ENCODE measurements at regions not wholly inside any gene's neighbourhood (a gene's known extent, or its start where the extent isn't known, plus 50 kb on each side); places are given as distances from the start of the nearest gene placed in this dataset.

GRCh38 chr15:95883064-95883463 lies 447.4 kb upstream of the NR2F2 start:
- TF ChIP-seq, protein P1, sequence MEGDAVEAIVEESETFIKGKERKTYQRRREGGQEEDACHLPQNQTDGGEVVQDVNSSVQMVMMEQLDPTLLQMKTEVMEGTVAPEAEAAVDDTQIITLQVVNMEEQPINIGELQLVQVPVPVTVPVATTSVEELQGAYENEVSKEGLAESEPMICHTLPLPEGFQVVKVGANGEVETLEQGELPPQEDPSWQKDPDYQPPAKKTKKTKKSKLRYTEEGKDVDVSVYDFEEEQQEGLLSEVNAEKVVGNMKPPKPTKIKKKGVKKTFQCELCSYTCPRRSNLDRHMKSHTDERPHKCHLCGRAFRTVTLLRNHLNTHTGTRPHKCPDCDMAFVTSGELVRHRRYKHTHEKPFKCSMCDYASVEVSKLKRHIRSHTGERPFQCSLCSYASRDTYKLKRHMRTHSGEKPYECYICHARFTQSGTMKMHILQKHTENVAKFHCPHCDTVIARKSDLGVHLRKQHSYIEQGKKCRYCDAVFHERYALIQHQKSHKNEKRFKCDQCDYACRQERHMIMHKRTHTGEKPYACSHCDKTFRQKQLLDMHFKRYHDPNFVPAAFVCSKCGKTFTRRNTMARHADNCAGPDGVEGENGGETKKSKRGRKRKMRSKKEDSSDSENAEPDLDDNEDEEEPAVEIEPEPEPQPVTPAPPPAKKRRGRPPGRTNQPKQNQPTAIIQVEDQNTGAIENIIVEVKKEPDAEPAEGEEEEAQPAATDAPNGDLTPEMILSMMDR (IDR thresholded peaks at IDR 0.05): no peak
- TF ChIP-seq POLR2A (IDR thresholded peaks at IDR 0.05): no peak

Measured in uterus (tissue), 2 donors.